Thyroid gland (tissue), 4 donors: ENCODE measurements at regions not wholly inside any gene's neighbourhood (a gene's known extent, or its start where the extent isn't known, plus 50 kb on each side); places are given as distances from the start of the nearest gene placed in this dataset.
"Not testable (repeated sequence)": the region's sequence is repeated elsewhere in the genome, so short reads cannot be mapped to it uniquely, and the experiment has no call there.

Source experiments
- DNase-seq, 2 donors: peaks; one replicate each; pipeline ENCODE4 v3.0.0-alpha.2; 2019
- H3K27ac ChIP-seq, 3 donors: fragments of 200-600 bp; sonication (generic); 1 replicate in 2 of 3; 2 replicates in 1 of 3; pipeline ENCODE4 v1.5.1; 2016 to 2019; ENCODE audit warnings: mild to moderate bottlenecking in 1 of 3, moderate library complexity in 1 of 3
- H3K27me3 ChIP-seq: fragments of 200-600 bp; sonication (generic); one replicate; pipeline ENCODE4 v1.5.1; 2019
- H3K36me3 ChIP-seq, 2 donors: fragments of 200-600 bp; sonication (generic); one replicate each; pipeline ENCODE4 v1.5.1; 2016 to 2019
- H3K4me1 ChIP-seq, 2 donors: fragments of 200-600 bp; sonication (generic); one replicate each; pipeline ENCODE4 v1.5.1; 2017 to 2019
- H3K4me3 ChIP-seq, 3 donors: fragments of 200-600 bp; sonication (generic); replicated peaks in 1 of 3; 1 replicate in 2 of 3; 2 replicates in 1 of 3; pipeline ENCODE4 v1.5.1; 2016; ENCODE audit warnings: mild to moderate bottlenecking in 1 of 3
- H3K9me3 ChIP-seq: fragments of 200-600 bp; sonication (generic); one replicate; pipeline ENCODE4 v1.5.1; 2017
- POLR2A ChIP-seq, 2 donors: fragments of 450-650 bp; IDR thresholded peaks; one replicate each; pipeline ENCODE4 v1.6.1; 2017; ENCODE audit warnings: antibody characterized with exemption in 2 of 2, mild to moderate bottlenecking in 2 of 2, moderate library complexity in 1 of 2
- WGBS, 2 donors: methylation state at CpG; one replicate each; pipeline ENCODE4 v1.1.5; 2017; 5-methylcytosine and 5-hydroxymethylcytosine counted together
- intact Hi-C: fragments of 100-400 bp; cut with DNase I; formaldehyde crosslinking; loops from one replicate; pipeline ENCODE4 v1.15.1; 2023
- TF ChIP-seq, protein P1 (sequence below), 6 experiments: fragments of 200-600 bp in 3 of 6; fragments of 450-650 bp in 3 of 6; sonication (generic) in 3 of 6; IDR thresholded peaks; one replicate each; pipeline ENCODE4 v1.5.1; 2016 to 2019; ENCODE audit warnings: antibody characterized with exemption in 6 of 6, mild to moderate bottlenecking in 2 of 6, inconsistent platforms in 1 of 6, moderate library complexity in 1 of 6

DNA sequence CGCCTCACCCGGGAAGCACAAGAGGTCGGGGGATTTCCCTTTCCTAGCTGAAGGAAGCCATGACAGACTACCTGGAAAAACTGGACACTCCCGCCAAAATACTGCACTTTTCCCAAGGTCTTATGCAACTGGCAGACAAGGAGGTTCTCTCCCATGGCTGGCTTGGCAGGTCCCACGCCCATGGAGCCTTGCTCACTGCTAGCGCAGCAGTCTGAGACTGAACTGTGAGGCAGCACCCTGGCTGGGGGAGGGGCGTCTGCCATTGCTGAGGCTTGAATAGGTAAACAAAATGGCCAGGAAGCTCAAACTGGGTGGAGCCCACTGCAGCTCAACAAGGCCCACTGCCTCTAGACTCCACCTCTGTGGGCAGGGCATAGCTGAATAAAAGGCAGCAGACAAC, 92.1 kb downstream of the C4BPA start:
- H3K27me3 ChIP-seq, DNase-seq, intact Hi-C loops, H3K27ac ChIP-seq, H3K4me1 ChIP-seq, H3K4me3 ChIP-seq, H3K9me3 ChIP-seq, H3K36me3 ChIP-seq: not testable (repeated sequence)
- WGBS, 2 donors = 92 to 98% methylated on average over 7 of the region's 7 CpGs

DNA sequence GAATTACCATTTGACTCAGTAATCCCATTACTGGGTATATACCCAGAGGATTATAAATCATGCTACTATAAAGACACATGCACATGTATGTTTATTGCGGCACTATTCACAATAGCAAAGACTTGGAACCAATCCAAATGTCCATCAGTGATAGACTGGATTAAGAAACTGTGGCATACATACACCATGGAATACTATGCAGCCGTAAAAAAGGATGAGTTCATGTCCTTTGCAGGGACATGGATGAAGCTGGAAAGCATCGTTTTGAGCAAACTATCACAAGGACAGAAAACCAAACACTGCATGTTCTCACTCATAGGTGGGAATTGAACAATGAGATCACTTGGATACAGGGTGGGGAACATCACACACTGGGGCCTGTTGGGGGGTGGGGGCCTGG, 97.5 kb downstream of the C4BPA start:
- intact Hi-C loops, H3K4me3 ChIP-seq, H3K27me3 ChIP-seq, H3K4me1 ChIP-seq, DNase-seq, H3K27ac ChIP-seq, H3K36me3 ChIP-seq, H3K9me3 ChIP-seq: not testable (repeated sequence)
- 96 to 97% methylated on average over 3 of the region's 3 CpGs for WGBS, 2 donors

DNA sequence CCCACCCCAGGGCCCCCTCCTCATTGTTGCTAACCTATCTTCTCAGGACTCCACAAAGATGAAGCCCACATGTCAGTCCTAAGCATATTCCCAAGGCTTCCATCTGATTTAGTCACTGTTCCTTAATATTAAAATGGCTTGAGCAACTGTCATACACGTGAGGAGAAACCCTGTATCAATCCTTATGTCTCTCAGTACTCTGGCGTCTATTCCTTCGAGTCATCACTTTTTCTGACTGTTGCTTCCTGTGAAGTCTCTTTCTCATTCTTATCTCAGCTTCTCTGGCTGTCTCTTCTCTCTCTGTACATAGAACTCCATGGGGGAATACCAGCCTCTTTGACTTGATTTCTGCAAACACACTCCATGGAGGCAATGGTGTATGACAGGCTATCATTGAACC, 98.4 kb downstream of the C4BPA start:
- no peaks in the 10 kb centered on the region for H3K9me3 ChIP-seq

DNA sequence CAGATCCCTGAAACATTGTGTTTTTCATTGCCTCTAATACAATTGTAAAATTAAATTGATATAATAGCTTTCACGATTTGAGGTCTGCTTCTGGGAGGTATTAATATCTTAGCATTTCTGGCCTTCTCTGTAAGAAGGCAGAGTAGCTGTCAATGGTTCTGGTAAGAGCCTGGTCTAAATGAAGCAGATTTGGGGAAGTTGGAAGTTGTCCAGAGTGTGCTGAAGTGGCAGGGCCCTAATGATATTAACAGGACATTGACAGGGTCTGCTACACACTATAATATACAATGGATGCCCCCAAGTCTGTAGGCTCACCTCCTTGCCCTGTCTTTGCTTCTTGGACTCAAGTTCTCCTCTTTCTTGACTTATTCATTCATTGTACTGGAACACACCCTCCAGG, 99.5 kb downstream of the C4BPA start:
- 83 to 91% methylated on average over 1 of the region's 1 CpG for WGBS, 2 donors

More for the DNA sequence above, 98.4 kb downstream of the C4BPA start:
- Histone ChIP-seq H3K36me3 (no peaks in the 10 kb centered on the region), H3K4me3 (no peak overlapping the region), H3K27me3 (no peaks in the 10 kb centered on the region), H3K27ac (no peak overlapping the region), H3K4me1 (no peaks in the 10 kb centered on the region)
- WGBS, 2 donors = 83 to 88% methylated on average over 3 of the region's 3 CpGs
- no peak for DNase-seq
- intact Hi-C loops = no loop called here
- TF ChIP-seq, protein P1, sequence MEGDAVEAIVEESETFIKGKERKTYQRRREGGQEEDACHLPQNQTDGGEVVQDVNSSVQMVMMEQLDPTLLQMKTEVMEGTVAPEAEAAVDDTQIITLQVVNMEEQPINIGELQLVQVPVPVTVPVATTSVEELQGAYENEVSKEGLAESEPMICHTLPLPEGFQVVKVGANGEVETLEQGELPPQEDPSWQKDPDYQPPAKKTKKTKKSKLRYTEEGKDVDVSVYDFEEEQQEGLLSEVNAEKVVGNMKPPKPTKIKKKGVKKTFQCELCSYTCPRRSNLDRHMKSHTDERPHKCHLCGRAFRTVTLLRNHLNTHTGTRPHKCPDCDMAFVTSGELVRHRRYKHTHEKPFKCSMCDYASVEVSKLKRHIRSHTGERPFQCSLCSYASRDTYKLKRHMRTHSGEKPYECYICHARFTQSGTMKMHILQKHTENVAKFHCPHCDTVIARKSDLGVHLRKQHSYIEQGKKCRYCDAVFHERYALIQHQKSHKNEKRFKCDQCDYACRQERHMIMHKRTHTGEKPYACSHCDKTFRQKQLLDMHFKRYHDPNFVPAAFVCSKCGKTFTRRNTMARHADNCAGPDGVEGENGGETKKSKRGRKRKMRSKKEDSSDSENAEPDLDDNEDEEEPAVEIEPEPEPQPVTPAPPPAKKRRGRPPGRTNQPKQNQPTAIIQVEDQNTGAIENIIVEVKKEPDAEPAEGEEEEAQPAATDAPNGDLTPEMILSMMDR (IDR thresholded peaks at IDR 0.05) = no peak
- TF ChIP-seq POLR2A (IDR thresholded peaks at IDR 0.05) = no peak

DNA sequence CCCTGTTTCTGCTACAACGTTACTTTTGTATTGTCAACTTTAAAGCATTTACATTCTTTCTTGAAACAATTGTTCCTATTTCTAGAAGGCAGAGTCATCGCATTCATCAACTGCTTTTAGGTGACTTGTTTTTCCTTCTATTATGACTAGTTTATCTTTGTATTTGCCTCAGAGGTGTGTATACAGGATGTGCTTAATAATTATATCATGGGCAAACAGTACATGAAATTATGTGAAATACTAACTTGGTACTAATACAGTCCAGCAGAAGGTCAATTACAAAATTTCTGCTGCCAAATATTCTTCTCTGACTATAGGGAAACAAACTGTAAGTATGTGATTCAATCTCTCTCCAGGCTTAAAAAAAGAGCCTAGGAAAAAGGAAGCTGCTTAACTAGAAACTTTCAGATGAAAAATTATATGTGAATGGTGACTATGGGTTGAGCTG, 101.6 kb downstream of the C4BPA start:
- H3K27ac ChIP-seq = no peak overlapping the region
- intact Hi-C loops = no loop called here

More for the DNA sequence above, 99.5 kb downstream of the C4BPA start:
- no peak for DNase-seq
- Histone ChIP-seq H3K27ac (no peak overlapping the region), H3K4me3 (no peak overlapping the region), H3K9me3 (no peaks in the 10 kb centered on the region), H3K4me1 (no peaks in the 10 kb centered on the region), H3K36me3 (no peaks in the 10 kb centered on the region), H3K27me3 (no peaks in the 10 kb centered on the region)
- no peak for TF ChIP-seq POLR2A (IDR thresholded peaks at IDR 0.05)
- TF ChIP-seq, protein P1 (IDR thresholded peaks at IDR 0.05) = no peak
- intact Hi-C loops = no loop called here

DNA sequence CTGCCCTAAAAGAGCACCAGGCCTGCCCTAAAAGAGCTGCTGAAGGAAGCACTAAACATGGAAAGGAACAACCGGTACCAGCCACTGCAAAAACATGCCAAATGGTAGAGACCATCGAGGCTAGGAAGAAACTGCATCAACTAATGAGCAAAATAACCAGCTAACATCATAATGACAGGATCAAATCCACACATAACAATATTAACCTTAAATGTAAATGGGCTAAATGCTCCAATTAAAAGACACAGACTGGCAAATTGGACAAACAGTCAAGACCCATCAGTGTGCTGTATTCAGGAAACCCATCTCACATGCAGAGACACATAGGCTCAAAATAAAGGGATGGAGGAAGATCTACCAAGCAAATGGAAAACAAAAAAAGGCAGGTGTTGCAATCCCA, 104.7 kb downstream of the C4BPA start:
- H3K9me3 ChIP-seq, DNase-seq, intact Hi-C loops, H3K4me1 ChIP-seq, H3K36me3 ChIP-seq, H3K4me3 ChIP-seq, H3K27me3 ChIP-seq, H3K27ac ChIP-seq: not testable (repeated sequence)
- WGBS, 2 donors = 86 to 94% methylated on average over 2 of the region's 2 CpGs

More for the DNA sequence above, 101.6 kb downstream of the C4BPA start:
- no peaks in the 10 kb centered on the region for H3K36me3 ChIP-seq
- 50 to 75% methylated on average over 2 of the region's 2 CpGs for WGBS, 2 donors
- no peaks in the 10 kb centered on the region for H3K27me3 ChIP-seq
- no peaks in the 10 kb centered on the region for H3K9me3 ChIP-seq
- H3K4me1 ChIP-seq = no peaks in the 10 kb centered on the region
- H3K4me3 ChIP-seq = no peak overlapping the region
- DNase-seq = no peak
- TF ChIP-seq, protein P1 (IDR thresholded peaks at IDR 0.05) = no peak
- no peak for TF ChIP-seq POLR2A (IDR thresholded peaks at IDR 0.05)

DNA sequence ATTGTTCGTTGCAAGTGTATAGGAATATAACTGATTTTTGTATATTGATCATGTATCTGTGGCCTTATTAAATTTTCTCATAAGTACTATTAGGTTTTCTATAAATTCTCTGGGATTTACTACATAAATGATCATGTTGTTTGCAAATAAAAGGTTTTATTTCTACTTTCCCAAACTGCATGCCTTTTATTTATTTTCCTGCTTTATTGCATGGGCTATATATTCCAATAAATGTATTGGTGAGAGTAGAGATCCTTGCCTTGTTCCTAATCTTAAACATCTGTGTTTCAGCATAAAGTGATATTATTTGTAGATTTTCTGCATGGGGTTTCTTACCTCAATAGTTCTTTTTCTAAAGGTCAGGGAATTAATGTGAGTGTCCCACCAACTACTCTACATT, 107.0 kb upstream of the CD55 start:
- no peak for DNase-seq
- intact Hi-C loops = no loop called here
- no peak for TF ChIP-seq POLR2A (IDR thresholded peaks at IDR 0.05)
- TF ChIP-seq, protein P1 (IDR thresholded peaks at IDR 0.05) = no peak
- Histone ChIP-seq H3K9me3 (no peaks in the 10 kb centered on the region), H3K4me3 (no peak overlapping the region), H3K4me1 (no peaks in the 10 kb centered on the region), H3K36me3 (no peaks in the 10 kb centered on the region), H3K27me3 (no peaks in the 10 kb centered on the region), H3K27ac (no peak overlapping the region)
- 89 to 93% methylated on average over 1 of the region's 1 CpG for WGBS, 2 donors
